Caco-2 (cell line): ENCODE measurements at regions not wholly inside any gene's neighbourhood (a gene's known extent, or its start where the extent isn't known, plus 50 kb on each side); places are given as distances from the start of the nearest gene placed in this dataset.

Experiments used
- BruUV-seq: library from RNA; stranded (reverse); fragments of 400-500 nt; replicated peaks from 2 replicates; lab custom pipeline; 2021; lab: Mats Ljungman, UMichigan
- CTCF ChIA-PET: fragments of 300-600 bp; sonication (Branson Sonifier 250); formaldehyde crosslinking; loops from one replicate; lab custom pipeline; 2022; ENCODE audit warnings: antibody characterized with exemption; lab: Charles Lee
- POLR2A ChIA-PET: fragments of 300-600 bp; sonication (Branson Sonifier 250); formaldehyde crosslinking; loops from one replicate; lab custom pipeline; 2022; ENCODE audit warnings: antibody characterized with exemption; lab: Charles Lee
- DNase-seq, 2 experiments: peaks; one replicate each; pipeline versions ENCODE4 v3.0.0 to v3.0.0-alpha.2; 2020 to 2022
- H3K27me3 ChIP-seq: replicated peaks from 2 replicates; pipeline ENCODE4 v1.6.0; 2011; ENCODE audit warnings: low read length; ENCODE audit not compliant: control insufficient read depth, insufficient read depth
- H3K36me3 ChIP-seq: 2 replicates; pipeline ENCODE4 v1.5.1; 2011; ENCODE audit warnings: low read length; ENCODE audit not compliant: control insufficient read depth, insufficient read depth
- H3K4me1 ChIP-seq: fragments of 250-450 bp; sonication (Bioruptor Pico); 2 replicates; pipeline ENCODE4 v1.5.1; 2020; ENCODE audit warnings: mild to moderate bottlenecking
- H3K4me3 ChIP-seq: 2 replicates; pipeline ENCODE4 v1.5.1; 2011; ENCODE audit warnings: low read depth, mild to moderate bottlenecking, control low read depth, low read length
- H3K9me3 ChIP-seq: fragments of 250-450 bp; sonication (Bioruptor Pico); 2 replicates; pipeline ENCODE4 v1.5.1; 2020; ENCODE audit warnings: mild to moderate bottlenecking, moderate library complexity
- H3K27ac Mint-ChIP-seq: one replicate; pipeline ENCODE4 v1.8.0; 2022; ENCODE audit warnings: mixed read lengths; ENCODE audit not compliant: unreplicated experiment
- H3K27me3 Mint-ChIP-seq: one replicate; pipeline ENCODE4 v1.8.0; 2022; ENCODE audit warnings: mixed read lengths; ENCODE audit not compliant: insufficient read depth, unreplicated experiment
- H3K36me3 Mint-ChIP-seq: one replicate; pipeline ENCODE4 v1.8.0; 2022; ENCODE audit warnings: mild to moderate bottlenecking, mixed read lengths; ENCODE audit not compliant: insufficient read depth, unreplicated experiment
- H3K4me1 Mint-ChIP-seq: one replicate; pipeline ENCODE4 v1.8.0; 2022; ENCODE audit warnings: low read depth, mixed read lengths; ENCODE audit not compliant: unreplicated experiment
- H3K4me3 Mint-ChIP-seq: one replicate; pipeline ENCODE4 v1.8.0; 2022; ENCODE audit warnings: mild to moderate bottlenecking, moderate library complexity, mixed read lengths; ENCODE audit not compliant: unreplicated experiment
- H3K9me3 Mint-ChIP-seq: one replicate; pipeline ENCODE4 v1.8.0; 2022; ENCODE audit warnings: mixed read lengths; ENCODE audit not compliant: unreplicated experiment
- intact Hi-C: fragments of 100-400 bp; cut with micrococcal nuclease; formaldehyde crosslinking; loops from one replicate; pipeline ENCODE4 v1.10.0; 2022; ENCODE audit not compliant: unreplicated experiment
- TF ChIP-seq, protein P1 (sequence below), 2 experiments: fragments of 200-600 bp in 1 of 2; IDR thresholded peaks; 1 replicate in 1 of 2; 2 replicates in 1 of 2; pipeline versions ENCODE4 v1.5.1 to v1.8.0; 2011 to 2022; ENCODE audit warnings: antibody characterized with exemption in 1 of 2, control low read depth in 1 of 2, inconsistent platforms in 1 of 2, low read depth in 1 of 2, low read length in 1 of 2, mild to moderate bottlenecking in 1 of 2, moderate library complexity in 1 of 2; ENCODE audit not compliant: insufficient read depth in 1 of 2, severe bottlenecking in 1 of 2, unreplicated experiment in 1 of 2

DNA sequence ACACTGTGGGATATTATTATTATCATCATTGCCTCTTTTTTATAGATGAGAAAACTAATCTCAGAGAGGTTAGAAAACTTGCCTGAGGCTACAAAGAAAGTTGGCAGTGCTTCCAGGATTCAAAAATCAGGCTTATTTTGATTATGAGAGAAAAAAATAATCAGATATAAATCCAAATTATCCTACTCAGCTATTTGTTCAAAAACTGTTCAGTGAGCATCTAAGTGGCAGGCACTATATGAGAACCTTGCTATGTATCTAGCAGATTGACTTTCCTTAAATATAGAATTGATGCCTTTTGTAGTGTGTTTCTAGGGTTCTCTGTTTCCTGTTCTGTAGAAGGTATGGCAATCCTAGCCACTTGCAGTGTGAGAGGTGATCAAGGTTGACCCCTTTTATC is 60.0 kb upstream of the SLC35B4 start:
- TF ChIP-seq, protein P1, sequence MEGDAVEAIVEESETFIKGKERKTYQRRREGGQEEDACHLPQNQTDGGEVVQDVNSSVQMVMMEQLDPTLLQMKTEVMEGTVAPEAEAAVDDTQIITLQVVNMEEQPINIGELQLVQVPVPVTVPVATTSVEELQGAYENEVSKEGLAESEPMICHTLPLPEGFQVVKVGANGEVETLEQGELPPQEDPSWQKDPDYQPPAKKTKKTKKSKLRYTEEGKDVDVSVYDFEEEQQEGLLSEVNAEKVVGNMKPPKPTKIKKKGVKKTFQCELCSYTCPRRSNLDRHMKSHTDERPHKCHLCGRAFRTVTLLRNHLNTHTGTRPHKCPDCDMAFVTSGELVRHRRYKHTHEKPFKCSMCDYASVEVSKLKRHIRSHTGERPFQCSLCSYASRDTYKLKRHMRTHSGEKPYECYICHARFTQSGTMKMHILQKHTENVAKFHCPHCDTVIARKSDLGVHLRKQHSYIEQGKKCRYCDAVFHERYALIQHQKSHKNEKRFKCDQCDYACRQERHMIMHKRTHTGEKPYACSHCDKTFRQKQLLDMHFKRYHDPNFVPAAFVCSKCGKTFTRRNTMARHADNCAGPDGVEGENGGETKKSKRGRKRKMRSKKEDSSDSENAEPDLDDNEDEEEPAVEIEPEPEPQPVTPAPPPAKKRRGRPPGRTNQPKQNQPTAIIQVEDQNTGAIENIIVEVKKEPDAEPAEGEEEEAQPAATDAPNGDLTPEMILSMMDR (IDR thresholded peaks at IDR 0.05; ENCODE audit: insufficient read depth in 1 of 2, low read depth in 1 of 2, low read length in 1 of 2, severe bottlenecking in 1 of 2, unreplicated experiment in 1 of 2): no peak
- no peak overlapping the region for H3K4me3 Mint-ChIP-seq
- Histone ChIP-seq H3K4me1 (no peaks in the 10 kb centered on the region; the same call in 1 of the 2 replicates), H3K36me3 (no peaks in the 10 kb centered on the region), H3K4me3 (no peak overlapping the region), H3K9me3 (no peaks in the 10 kb centered on the region), H3K27me3 (no peaks in the 10 kb centered on the region; the same call in 1 of the 2 replicates)
- intact Hi-C loops: no loop called here
- peaks cover 8% of the 10 kb centered on the region for H3K4me1 Mint-ChIP-seq
- no peak overlapping the region for H3K27ac Mint-ChIP-seq
- H3K27me3 Mint-ChIP-seq: peaks cover 3% of the 10 kb centered on the region
- no peaks in the 10 kb centered on the region for H3K9me3 Mint-ChIP-seq
- no peak for DNase-seq
- CTCF ChIA-PET: no interaction called here
- POLR2A ChIA-PET: no interaction called here
- no peaks in the 10 kb centered on the region for H3K36me3 Mint-ChIP-seq
- BruUV-seq: no TSS peak

DNA sequence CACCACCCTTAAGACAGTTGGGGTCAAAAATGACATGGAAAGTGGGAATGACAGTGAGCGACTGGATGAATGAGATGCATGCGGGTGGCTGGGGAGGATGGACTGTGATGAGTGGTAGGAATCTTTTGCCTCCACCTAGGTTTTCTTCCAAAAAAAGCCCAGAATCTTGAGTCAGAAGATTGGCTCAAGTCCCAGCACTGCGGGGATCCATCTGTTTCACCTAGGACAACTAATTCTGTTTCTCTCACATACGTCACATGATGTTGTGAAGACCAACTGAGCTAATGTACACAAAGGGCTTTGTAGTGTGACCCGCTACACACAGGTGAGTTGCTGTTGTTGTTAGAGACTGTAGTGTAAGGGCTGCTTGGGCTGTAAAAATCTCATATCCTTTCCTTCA is 58.5 kb upstream of the SLC35B4 start:
- TF ChIP-seq, protein P1 (IDR thresholded peaks at IDR 0.05; ENCODE audit: insufficient read depth in 1 of 2, low read depth in 1 of 2, low read length in 1 of 2, severe bottlenecking in 1 of 2, unreplicated experiment in 1 of 2): no peak
- intact Hi-C loops: no loop called here
- no peaks in the 10 kb centered on the region for H3K36me3 Mint-ChIP-seq
- ChIA-PET POLR2A (no interaction called here), CTCF (no interaction called here)
- peaks cover 8% of the 10 kb centered on the region for H3K4me1 Mint-ChIP-seq
- H3K27me3 Mint-ChIP-seq: no peaks in the 10 kb centered on the region
- Histone ChIP-seq H3K4me3 (no peak overlapping the region), H3K9me3 (no peaks in the 10 kb centered on the region), H3K27me3 (no peaks in the 10 kb centered on the region; the same call in 1 of the 2 replicates), H3K4me1 (no peaks in the 10 kb centered on the region; the same call in 1 of the 2 replicates), H3K36me3 (no peaks in the 10 kb centered on the region)
- H3K27ac Mint-ChIP-seq: no peak overlapping the region
- BruUV-seq: no TSS peak
- no peak overlapping the region for H3K4me3 Mint-ChIP-seq
- H3K9me3 Mint-ChIP-seq: no peaks in the 10 kb centered on the region
- DNase-seq: no peak

DNA sequence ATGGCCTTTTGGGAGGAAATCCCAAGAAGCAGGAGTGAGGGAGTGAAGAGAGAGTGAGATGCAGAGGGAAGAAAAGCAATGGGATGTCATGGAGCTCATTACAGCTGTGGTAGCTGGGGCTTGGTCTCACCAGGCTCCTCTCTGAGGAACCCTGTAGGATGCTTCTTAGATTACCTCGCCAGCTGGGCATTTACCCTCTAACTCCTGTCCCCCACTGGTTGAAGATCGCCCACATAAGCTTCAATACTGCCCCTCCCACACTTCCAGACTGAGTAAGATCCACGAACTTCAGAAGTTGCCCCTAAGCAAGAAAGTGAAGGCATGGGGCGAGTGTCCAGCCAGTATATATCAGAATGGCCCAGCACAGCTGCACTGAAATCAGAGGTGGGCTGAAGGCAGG is 58.1 kb upstream of the SLC35B4 start:
- H3K9me3 Mint-ChIP-seq: no peaks in the 10 kb centered on the region
- CTCF ChIA-PET: no interaction called here
- H3K4me1 Mint-ChIP-seq: peaks cover 8% of the 10 kb centered on the region
- H3K36me3 Mint-ChIP-seq: no peaks in the 10 kb centered on the region
- Histone ChIP-seq H3K9me3 (no peaks in the 10 kb centered on the region), H3K4me3 (no peak overlapping the region), H3K36me3 (no peaks in the 10 kb centered on the region), H3K4me1 (no peaks in the 10 kb centered on the region; the same call in 1 of the 2 replicates), H3K27me3 (no peaks in the 10 kb centered on the region; the same call in 1 of the 2 replicates)
- intact Hi-C loops: no loop called here
- POLR2A ChIA-PET: no interaction called here
- no peak overlapping the region for H3K4me3 Mint-ChIP-seq
- TF ChIP-seq, protein P1 (IDR thresholded peaks at IDR 0.05; ENCODE audit: insufficient read depth in 1 of 2, low read depth in 1 of 2, low read length in 1 of 2, severe bottlenecking in 1 of 2, unreplicated experiment in 1 of 2): no peak
- H3K27ac Mint-ChIP-seq: no peak overlapping the region
- no peaks in the 10 kb centered on the region for H3K27me3 Mint-ChIP-seq
- BruUV-seq: no TSS peak
- DNase-seq: no peak
